NT2/D1 (cell line): ENCODE measurements at regions not wholly inside any gene's neighbourhood (a gene's known extent, or its start where the extent isn't known, plus 50 kb on each side); places are given as distances from the start of the nearest gene placed in this dataset.

Source experiments
- DNase-seq: peaks from one replicate; pipeline ENCODE4 v3.0.0-alpha.2; 2011; ENCODE audit warnings: low read depth, low spot score
- H3K27me3 ChIP-seq: 2 replicates; pipeline ENCODE4 v1.6.0; 2011; ENCODE audit warnings: mild to moderate bottlenecking; ENCODE audit not compliant: insufficient read length, insufficient read depth
- H3K36me3 ChIP-seq: 2 replicates; pipeline ENCODE4 v1.6.1; 2011; ENCODE audit warnings: mild to moderate bottlenecking, low read length, mixed read lengths; ENCODE audit not compliant: insufficient read depth, insufficient read length
- H3K4me1 ChIP-seq: 2 replicates; pipeline ENCODE4 v1.5.1; 2011; ENCODE audit not compliant: insufficient read depth, insufficient read length
- H3K4me3 ChIP-seq: 2 replicates; pipeline ENCODE4 v1.5.1; 2011; ENCODE audit warnings: low read depth; ENCODE audit not compliant: insufficient read length
- H3K9ac ChIP-seq: 2 replicates; pipeline ENCODE4 v1.6.0; 2011; ENCODE audit warnings: low read depth; ENCODE audit not compliant: insufficient read length
- H3K9me3 ChIP-seq: 2 replicates; pipeline ENCODE4 v1.5.1; 2011; ENCODE audit warnings: mild to moderate bottlenecking, low read length; ENCODE audit not compliant: insufficient read depth
- SUZ12 ChIP-seq: IDR thresholded peaks from 2 replicates; pipeline ENCODE4 v1.6.1; 2011; ENCODE audit not compliant: insufficient read length, insufficient read depth; ENCODE audit errors: extremely low read depth
- YY1 ChIP-seq: IDR thresholded peaks from 2 replicates; pipeline ENCODE4 v1.6.1; 2011; ENCODE audit not compliant: insufficient read length, insufficient read depth
- ZNF274 ChIP-seq: IDR thresholded peaks from 2 replicates; pipeline ENCODE4 v1.6.1; 2011; ENCODE audit warnings: mild to moderate bottlenecking, low read depth, low read length

DNA sequence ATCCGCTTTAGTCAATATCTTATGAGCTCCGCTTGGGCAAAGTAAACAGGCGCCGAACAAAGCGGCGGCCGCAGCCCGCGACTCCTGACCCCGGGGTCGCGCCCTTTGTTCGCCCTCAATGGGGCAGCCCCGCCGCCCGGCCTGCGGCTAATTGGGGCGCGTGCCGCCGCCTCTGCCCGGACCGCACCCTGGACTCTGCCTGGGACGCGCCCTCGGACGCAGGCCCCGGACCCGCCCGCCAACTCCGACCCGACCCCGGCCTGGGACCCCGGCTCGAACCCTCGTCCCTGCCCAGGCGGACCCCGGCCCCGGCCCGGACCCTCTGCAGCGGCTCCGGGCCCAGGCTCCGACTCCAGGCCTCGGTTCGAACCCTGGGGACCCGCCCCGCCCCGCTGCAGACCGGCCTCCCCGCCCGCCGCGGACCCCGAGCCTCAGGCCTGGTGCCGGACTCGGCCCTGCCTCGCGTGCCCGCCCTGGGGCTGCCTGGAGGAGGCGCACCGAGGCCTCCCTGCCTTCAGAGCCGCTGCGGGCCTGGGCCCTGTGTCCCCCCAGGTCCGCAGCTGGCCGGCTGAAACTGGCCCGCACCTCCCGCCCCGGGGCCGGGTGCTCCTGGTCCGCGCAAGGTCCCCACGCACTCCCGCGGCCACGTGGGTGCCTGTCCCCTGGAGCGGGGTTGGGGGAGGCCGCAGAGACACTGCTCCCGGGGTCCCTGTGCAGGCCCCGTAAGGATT is 84.7 kb upstream of the WNT7B start:
- no peaks in the 10 kb centered on the region for H3K36me3 ChIP-seq
- H3K4me3 ChIP-seq, result no peak overlapping the region
- peaks cover 11% of the 10 kb centered on the region for H3K27me3 ChIP-seq
- H3K4me1 ChIP-seq, result no peaks in the 10 kb centered on the region
- TF ChIP-seq ZNF274, result no peak
- no peak for TF ChIP-seq YY1
- TF ChIP-seq SUZ12, result no peak
- H3K9me3 ChIP-seq, result no peaks in the 10 kb centered on the region
- no peak overlapping the region for H3K9ac ChIP-seq
- no peak for DNase-seq

DNA sequence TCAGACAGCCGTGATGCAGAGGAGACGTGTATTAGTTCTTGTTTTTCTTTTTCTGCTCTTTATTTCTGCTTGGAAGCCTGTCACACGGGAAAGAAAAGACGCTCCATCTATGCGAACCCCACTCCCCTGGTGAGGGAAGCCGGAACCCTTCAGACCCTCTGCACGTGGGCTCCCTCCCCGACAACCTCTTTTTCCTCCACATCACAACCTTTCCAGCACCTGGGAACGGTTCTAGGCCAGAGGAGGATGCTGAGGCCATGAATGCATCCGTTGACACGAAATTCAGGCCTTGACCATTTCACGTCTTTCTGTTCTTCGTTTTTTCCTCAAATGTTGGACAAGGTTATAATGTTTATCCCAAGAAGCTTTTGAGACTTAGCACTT is 85.3 kb upstream of the WNT7B start:
- H3K4me1 ChIP-seq, result no peaks in the 10 kb centered on the region
- H3K9ac ChIP-seq, result no peak overlapping the region
- H3K36me3 ChIP-seq, result no peaks in the 10 kb centered on the region
- no peak for TF ChIP-seq YY1
- TF ChIP-seq SUZ12, result no peak
- no peak for TF ChIP-seq ZNF274
- no peak overlapping the region for H3K4me3 ChIP-seq
- H3K9me3 ChIP-seq, result no peaks in the 10 kb centered on the region
- H3K27me3 ChIP-seq, result peaks cover 12% of the 10 kb centered on the region
- no peak for DNase-seq

DNA sequence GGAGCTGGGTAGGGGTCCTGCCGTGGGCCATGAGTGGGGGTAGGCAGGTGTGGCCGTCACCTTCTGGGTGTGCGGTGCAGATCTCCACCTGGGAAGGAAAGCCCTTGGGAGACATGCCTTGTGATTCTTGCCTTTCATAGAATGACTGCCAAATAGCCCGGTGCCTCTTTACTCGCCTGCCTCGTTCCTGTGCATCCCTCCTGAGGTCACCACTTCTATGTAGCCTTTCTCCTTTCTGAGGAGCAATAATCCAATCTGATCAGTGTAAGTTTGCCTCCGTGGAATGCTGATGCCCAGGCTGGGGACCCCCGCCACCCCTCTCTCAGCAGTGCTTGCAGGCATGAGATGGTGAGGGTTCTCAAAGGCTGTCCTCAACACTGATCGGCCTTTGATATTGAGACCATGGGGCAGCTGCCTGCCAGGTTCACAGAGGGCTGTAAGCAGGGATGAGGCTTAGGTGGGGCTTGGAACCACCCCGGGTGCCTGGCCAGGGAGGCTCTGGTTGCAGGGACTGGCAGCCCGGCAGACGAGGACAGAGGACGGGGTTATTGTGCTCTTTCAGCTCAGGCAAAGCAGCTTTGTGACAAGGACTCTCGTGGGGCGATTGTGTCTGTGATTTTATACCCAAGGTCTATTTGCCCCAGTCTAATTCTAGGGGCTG is 86.1 kb upstream of the WNT7B start:
- H3K4me3 ChIP-seq, result no peak overlapping the region
- DNase-seq, result no peak

DNA sequence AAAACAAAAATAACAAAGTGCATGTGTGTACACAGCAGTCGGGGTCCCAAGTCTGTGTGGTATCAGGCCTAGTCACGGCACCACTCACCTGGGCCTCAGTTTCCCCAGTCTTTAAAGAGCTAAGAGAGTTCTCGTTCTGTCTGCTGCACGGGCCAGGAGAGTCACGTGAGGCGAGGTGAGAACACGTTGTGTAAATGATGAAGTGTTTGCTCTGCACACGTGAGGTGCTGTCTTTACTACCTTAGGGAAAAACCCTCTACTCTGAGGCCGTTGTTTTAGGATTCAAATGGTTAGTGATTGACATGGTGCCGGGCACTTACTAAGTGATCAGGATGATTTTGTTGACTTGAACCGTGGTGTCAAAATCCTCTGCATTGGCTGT is 86.5 kb upstream of the PPARA start:
- H3K4me1 ChIP-seq, result no peaks in the 10 kb centered on the region
- TF ChIP-seq SUZ12 (no peak), ZNF274 (no peak), YY1 (no peak)
- no peak overlapping the region for H3K9ac ChIP-seq
- no peak overlapping the region for H3K4me3 ChIP-seq
- H3K36me3 ChIP-seq, result no peaks in the 10 kb centered on the region
- DNase-seq, result no peak
- H3K9me3 ChIP-seq, result no peaks in the 10 kb centered on the region
- peaks cover 24% of the 10 kb centered on the region for H3K27me3 ChIP-seq

More for the DNA sequence above, 86.1 kb upstream of the WNT7B start:
- Histone ChIP-seq H3K4me1 (no peaks in the 10 kb centered on the region), H3K27me3 (peaks cover 17% of the 10 kb centered on the region), H3K9me3 (no peaks in the 10 kb centered on the region), H3K9ac (no peak overlapping the region), H3K36me3 (no peaks in the 10 kb centered on the region)
- TF ChIP-seq ZNF274 (no peak), SUZ12 (no peak), YY1 (no peak)

DNA sequence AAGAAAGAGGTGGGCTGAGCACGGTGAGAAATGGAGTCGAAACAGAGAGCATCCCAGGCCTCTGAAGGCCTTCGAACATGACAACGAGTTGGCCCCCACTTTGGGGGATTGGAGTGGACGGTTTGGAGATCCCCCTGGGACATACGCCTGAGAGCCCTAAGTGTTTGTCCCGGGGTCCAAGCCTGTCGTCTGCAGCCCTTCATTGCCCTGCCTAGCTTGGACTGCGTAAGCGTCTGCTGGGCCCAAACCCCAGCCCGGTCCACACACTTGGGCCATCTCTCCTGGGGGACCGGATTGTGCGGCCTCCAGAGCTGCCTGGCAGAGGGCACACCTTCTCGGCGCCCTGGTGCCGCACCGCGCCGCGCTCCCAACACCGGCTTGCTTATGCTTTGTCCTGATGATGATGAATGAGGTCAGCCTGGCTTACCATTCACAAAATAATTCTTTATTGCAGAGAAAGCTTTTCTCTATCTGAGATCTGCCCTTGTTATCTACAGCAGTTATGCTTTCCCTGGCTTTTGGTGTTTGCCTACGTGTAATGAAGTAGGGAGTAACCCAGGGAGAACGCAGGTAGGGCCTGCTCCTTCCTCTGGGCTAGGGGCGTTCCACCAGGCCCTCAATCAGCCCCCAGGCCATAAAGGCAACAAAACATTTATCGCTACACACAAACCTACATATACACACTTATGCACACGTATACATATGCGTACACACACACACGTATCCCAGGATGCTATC is 85.9 kb upstream of the PPARA start:
- H3K9ac ChIP-seq, result no peak overlapping the region
- H3K27me3 ChIP-seq, result peaks cover 30% of the 10 kb centered on the region
- no peaks in the 10 kb centered on the region for H3K4me1 ChIP-seq
- no peaks in the 10 kb centered on the region for H3K9me3 ChIP-seq
- no peak overlapping the region for H3K4me3 ChIP-seq
- no peak for TF ChIP-seq ZNF274
- no peak for TF ChIP-seq SUZ12
- no peak for TF ChIP-seq YY1
- H3K36me3 ChIP-seq, result no peaks in the 10 kb centered on the region
- DNase-seq, result no peak

DNA sequence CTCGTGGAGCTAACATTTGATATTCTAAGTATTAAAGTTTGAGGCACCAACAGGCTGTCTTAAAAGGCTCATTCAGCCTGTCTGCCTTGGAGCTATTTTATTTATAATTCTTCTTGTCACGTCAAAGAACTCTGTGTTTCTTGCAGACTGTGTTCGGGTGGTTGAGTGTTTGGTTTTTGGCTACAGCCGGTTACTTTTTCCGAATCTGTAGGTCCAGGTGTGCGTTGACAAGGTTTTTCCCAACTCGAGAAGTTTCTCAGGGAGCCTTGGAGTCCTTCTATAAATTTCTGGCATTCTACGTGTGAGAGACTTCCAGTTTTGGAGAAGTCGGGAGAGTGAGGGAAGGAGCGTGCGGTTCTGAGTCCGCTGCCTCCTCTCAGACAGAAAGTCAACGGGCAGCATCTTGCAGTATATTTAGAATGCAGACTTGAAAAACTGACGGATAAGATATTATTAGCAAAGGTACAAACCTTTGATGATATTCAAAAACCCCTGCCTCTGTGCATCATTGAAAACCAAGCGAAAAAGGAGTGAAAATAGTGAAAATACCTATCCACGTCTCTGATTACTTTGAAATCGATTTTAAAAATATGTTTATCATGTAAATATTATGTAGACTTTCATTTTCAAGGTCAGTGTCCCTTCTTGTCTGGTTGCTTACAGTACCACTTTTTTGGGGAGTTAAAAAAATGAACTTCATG is 85.2 kb upstream of the PPARA start:
- H3K27me3 ChIP-seq, result peaks cover 37% of the 10 kb centered on the region
- TF ChIP-seq SUZ12, result no peak
- no peak for TF ChIP-seq ZNF274
- TF ChIP-seq YY1, result no peak
- H3K4me1 ChIP-seq, result no peaks in the 10 kb centered on the region
- H3K9ac ChIP-seq, result no peak overlapping the region
- no peak for DNase-seq
- no peaks in the 10 kb centered on the region for H3K36me3 ChIP-seq
- H3K9me3 ChIP-seq, result no peaks in the 10 kb centered on the region
- H3K4me3 ChIP-seq, result no peak overlapping the region
